ENCODE measurements at regions not wholly inside any gene's neighbourhood (a gene's known extent, or its start where the extent isn't known, plus 50 kb on each side); places are given as distances from the start of the nearest gene placed in this dataset.

GRCh38 chr18:64800151-64800550 lies 651.3 kb upstream of the LINC00305 start:
- TF ChIP-seq PATZ1 (CRISPR knock-in tag; IDR thresholded peaks at IDR 0.05; ENCODE audit: borderline replicate concordance) (no peak), CSRNP3 (CRISPR knock-in tag; IDR thresholded peaks at IDR 0.05) (no peak), SNAI2 (CRISPR knock-in tag; IDR thresholded peaks at IDR 0.05) (no peak), CREB5 (CRISPR knock-in tag; IDR thresholded peaks at IDR 0.05; ENCODE audit: low read depth) (no peak), RARB (CRISPR knock-in tag; IDR thresholded peaks at IDR 0.05) (no peak), POU6F1 (CRISPR knock-in tag; IDR thresholded peaks at IDR 0.05; ENCODE audit: borderline replicate concordance, low read depth) (no peak), ZFP3 (CRISPR knock-in tag; IDR thresholded peaks at IDR 0.05) (no peak), BACH2 (CRISPR knock-in tag; IDR thresholded peaks at IDR 0.05; ENCODE audit: borderline replicate concordance) (no peak), ESRRG (CRISPR knock-in tag; IDR thresholded peaks at IDR 0.05) (no peak), ZNF565 (CRISPR knock-in tag; conservative IDR thresholded peaks at IDR 0.05; ENCODE audit: low read depth) (no peak), TOX (CRISPR knock-in tag; IDR thresholded peaks at IDR 0.05; ENCODE audit: borderline replicate concordance) (no peak), OSR1 (CRISPR knock-in tag; IDR thresholded peaks at IDR 0.05) (no peak), ZNF8 (CRISPR knock-in tag; IDR thresholded peaks at IDR 0.05) (no peak)
